GM21381 (cell line): ENCODE measurements at regions not wholly inside any gene's neighbourhood (a gene's known extent, or its start where the extent isn't known, plus 50 kb on each side); places are given as distances from the start of the nearest gene placed in this dataset.

Source experiments
- ATAC-seq: cut with Tn5 transposase; IDR thresholded peaks from one replicate; pipeline ENCODE4 v1.9.1; 2021; ENCODE audit warnings: mild to moderate bottlenecking, moderate library complexity; ENCODE audit not compliant: unreplicated experiment

- ATAC-seq = no peak
Measured at GRCh38 chr2:120986898-120987650, 251.4 kb downstream of the GLI2 start.

- no peak for ATAC-seq
Measured at GRCh38 chr2:120988051-120988699, 252.5 kb downstream of the GLI2 start.

GRCh38 chr2:120988700-120989511 is 253.2 kb downstream of the GLI2 start:
- ATAC-seq = no peak

GRCh38 chr2:120989512-120990441 is 254.1 kb downstream of the GLI2 start:
- ATAC-seq = no peak

GRCh38 chr2:120990451-120990871 is 254.8 kb downstream of the GLI2 start:
- ATAC-seq = no peak

- ATAC-seq = no peak
Measured at GRCh38 chr2:120991441-120991840, 255.8 kb downstream of the GLI2 start.

GRCh38 chr2:120992791-120993555 is 257.3 kb downstream of the GLI2 start:
- no peak for ATAC-seq

- ATAC-seq = no peak
Measured at GRCh38 chr2:120993661-120994060, 258.0 kb downstream of the GLI2 start.

- no peak for ATAC-seq
Measured at GRCh38 chr2:120994301-120994995, 258.8 kb downstream of the GLI2 start.

- ATAC-seq = no peak
Measured at GRCh38 chr2:120995152-120995551, 259.5 kb downstream of the GLI2 start.

- ATAC-seq = no peak
Measured at GRCh38 chr2:120995656-120996190, 260.1 kb downstream of the GLI2 start.

GRCh38 chr2:120999377-121000097 is 263.9 kb downstream of the GLI2 start:
- ATAC-seq = no peak

- ATAC-seq = no peak
Measured at GRCh38 chr2:121000804-121001203, 265.1 kb downstream of the GLI2 start.

GRCh38 chr2:121001641-121002040 is 266.0 kb downstream of the GLI2 start:
- ATAC-seq = no peak

- ATAC-seq = no peak
Measured at GRCh38 chr2:121002597-121002996, 266.9 kb downstream of the GLI2 start.

GRCh38 chr2:121003391-121003790 is 267.7 kb downstream of the GLI2 start:
- no peak for ATAC-seq

GRCh38 chr2:121004359-121004758 is 268.7 kb downstream of the GLI2 start:
- ATAC-seq = no peak

GRCh38 chr2:121004950-121005349 is 269.3 kb downstream of the GLI2 start:
- no peak for ATAC-seq
